KMS-11 (cell line): ENCODE measurements at regions not wholly inside any gene's neighbourhood (a gene's known extent, or its start where the extent isn't known, plus 50 kb on each side); places are given as distances from the start of the nearest gene placed in this dataset.
"Not testable (repeated sequence)": the region's sequence is repeated elsewhere in the genome, so short reads cannot be mapped to it uniquely, and the experiment has no call there.

Source experiments
- H2AFZ ChIP-seq: fragments of 200-600 bp; sonication (generic); 2 replicates; pipeline ENCODE4 v1.6.1; 2016; ENCODE audit warnings: antibody characterized with exemption, mixed run types, low read depth
- H3K27ac ChIP-seq: fragments of 200-600 bp; sonication (generic); 2 replicates; pipeline ENCODE4 v1.6.1; 2016; ENCODE audit warnings: mild to moderate bottlenecking, mixed run types
- H3K27me3 ChIP-seq: fragments of 200-600 bp; sonication (generic); 2 replicates; pipeline ENCODE4 v1.6.1; 2017; ENCODE audit warnings: mild to moderate bottlenecking, low read depth, mixed run types, moderate library complexity; ENCODE audit not compliant: insufficient read depth
- H3K36me3 ChIP-seq: fragments of 200-600 bp; sonication (generic); 2 replicates; pipeline ENCODE4 v1.6.1; 2017; ENCODE audit warnings: mild to moderate bottlenecking, mixed run types; ENCODE audit not compliant: insufficient read depth
- H3K4me1 ChIP-seq: fragments of 200-600 bp; sonication (generic); 2 replicates; pipeline ENCODE4 v1.6.1; 2016; ENCODE audit warnings: mild to moderate bottlenecking, low read depth, mixed run types; ENCODE audit not compliant: poor library complexity, severe bottlenecking
- H3K4me2 ChIP-seq: fragments of 200-600 bp; sonication (generic); 2 replicates; pipeline ENCODE4 v1.7.0; 2016; ENCODE audit warnings: mild to moderate bottlenecking, mixed run types
- H3K4me3 ChIP-seq: fragments of 200-600 bp; sonication (generic); IDR thresholded peaks from 2 replicates; pipeline ENCODE4 v1.6.1; 2017; ENCODE audit warnings: low read depth, low read length, mixed read lengths; ENCODE audit not compliant: insufficient read depth
- H3K79me2 ChIP-seq: fragments of 200-600 bp; sonication (generic); 2 replicates; pipeline ENCODE4 v1.6.1; 2016; ENCODE audit warnings: low read depth, mixed run types; ENCODE audit not compliant: insufficient read depth
- H3K9ac ChIP-seq: fragments of 200-600 bp; sonication (generic); 2 replicates; pipeline ENCODE4 v1.6.1; 2016; ENCODE audit warnings: mild to moderate bottlenecking, mixed run types
- H4K20me1 ChIP-seq: fragments of 200-600 bp; sonication (generic); 2 replicates; pipeline ENCODE4 v1.6.1; 2016; ENCODE audit warnings: mild to moderate bottlenecking, mixed run types; ENCODE audit not compliant: insufficient read depth
- CTCF ChIP-seq: fragments of 200-600 bp; sonication (generic); conservative IDR thresholded peaks from 2 replicates; pipeline ENCODE4 v1.6.1; 2017; ENCODE audit warnings: low read depth, mild to moderate bottlenecking, antibody characterized with exemption, low read length, moderate library complexity, mixed read lengths

GRCh38 chr6:60891606-60892005 lies 1394.4 kb downstream of the KHDRBS2 start:
- no peak overlapping the region for H2AFZ ChIP-seq
- no peak overlapping the region for H3K9ac ChIP-seq
- no peaks in the 10 kb centered on the region for H3K36me3 ChIP-seq
- no peaks in the 10 kb centered on the region for H3K4me1 ChIP-seq
- no peaks in the 10 kb centered on the region for H4K20me1 ChIP-seq
- no peak overlapping the region for H3K4me2 ChIP-seq
- no peak overlapping the region for H3K4me3 ChIP-seq
- no peak overlapping the region for H3K27ac ChIP-seq
- no peaks in the 10 kb centered on the region for H3K27me3 ChIP-seq
- TF ChIP-seq CTCF = no peak
- no peaks in the 10 kb centered on the region for H3K79me2 ChIP-seq

DNA sequence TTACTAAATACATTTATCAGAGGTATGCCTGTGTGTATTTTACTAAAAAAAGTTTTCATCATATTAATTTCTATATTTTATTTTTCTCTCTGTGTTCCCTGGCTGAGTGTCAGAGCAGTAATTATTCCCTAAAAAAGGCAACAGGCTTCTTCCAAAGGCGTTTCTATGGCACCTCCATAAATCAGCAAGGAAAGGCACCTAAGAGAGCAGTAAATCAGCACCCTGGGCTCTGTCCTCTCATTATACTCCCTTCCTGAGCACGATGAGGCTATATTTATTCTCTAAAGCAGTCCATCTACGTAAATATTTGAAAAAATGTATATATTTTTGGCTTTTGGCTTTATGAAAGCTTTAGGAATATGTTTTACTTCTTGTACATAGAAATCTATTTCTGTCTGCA lies 1408.6 kb downstream of the KHDRBS2 start:
- H3K4me2 ChIP-seq, H3K79me2 ChIP-seq, H2AFZ ChIP-seq, H3K4me3 ChIP-seq, H3K27me3 ChIP-seq, H3K27ac ChIP-seq, H3K9ac ChIP-seq, H4K20me1 ChIP-seq, H3K36me3 ChIP-seq, H3K4me1 ChIP-seq: not testable (repeated sequence)

- not testable (repeated sequence) for H3K4me3 ChIP-seq, H3K27ac ChIP-seq, H4K20me1 ChIP-seq, H3K79me2 ChIP-seq, H3K27me3 ChIP-seq, H3K36me3 ChIP-seq, H3K9ac ChIP-seq, H3K4me2 ChIP-seq, H3K4me1 ChIP-seq, H2AFZ ChIP-seq
These were observed 1415.2 kb downstream of the KHDRBS2 start for GRCh38 chr6:60870779-60871178.

GRCh38 chr6:60867548-60867947 lies 1418.5 kb downstream of the KHDRBS2 start:
- H3K79me2 ChIP-seq = no peaks in the 10 kb centered on the region
- H3K27me3 ChIP-seq = no peaks in the 10 kb centered on the region
- no peak overlapping the region for H3K4me3 ChIP-seq
- no peaks in the 10 kb centered on the region for H3K4me1 ChIP-seq
- no peak overlapping the region for H3K27ac ChIP-seq
- no peaks in the 10 kb centered on the region for H4K20me1 ChIP-seq
- no peak overlapping the region for H2AFZ ChIP-seq
- H3K36me3 ChIP-seq = no peaks in the 10 kb centered on the region
- no peak overlapping the region for H3K9ac ChIP-seq
- no peak for TF ChIP-seq CTCF
- no peak overlapping the region for H3K4me2 ChIP-seq

DNA sequence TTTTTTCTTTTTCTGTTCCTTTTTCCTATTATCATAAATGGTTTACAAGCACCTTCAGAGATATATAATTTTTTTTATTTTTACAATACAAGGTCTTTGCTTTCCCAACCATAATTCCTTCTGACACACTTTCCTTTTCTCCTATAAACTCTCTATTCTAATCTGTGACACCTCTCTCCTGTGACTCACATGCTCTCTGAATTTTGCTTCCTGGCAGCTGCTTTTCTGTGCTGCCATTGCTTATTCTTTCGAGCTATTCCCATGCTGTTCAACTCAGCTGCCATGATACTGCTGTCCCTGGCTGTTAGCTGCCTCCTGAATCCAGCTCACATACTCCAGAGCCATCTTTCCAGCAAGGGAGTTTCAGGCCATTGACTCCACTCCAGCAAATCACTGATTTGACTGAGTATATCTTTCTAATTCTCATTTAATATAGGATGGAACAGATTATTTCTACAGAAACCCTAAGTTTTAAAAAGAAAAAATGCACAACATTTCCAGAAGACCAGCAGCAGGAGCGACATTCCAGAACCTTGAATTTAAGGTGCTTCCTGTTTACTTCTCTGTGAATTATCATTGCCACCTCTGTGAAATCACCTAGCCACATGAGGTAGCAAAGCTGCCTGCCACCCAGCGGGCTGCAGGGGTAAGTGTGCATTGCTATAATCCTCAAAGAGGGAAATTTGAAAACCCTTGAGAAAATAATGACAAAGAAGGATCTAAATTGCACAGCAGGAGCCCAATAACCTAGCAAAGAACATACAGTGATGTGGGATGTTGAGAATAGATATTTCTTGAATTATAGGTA lies 1442.6 kb downstream of the KHDRBS2 start:
- not testable (repeated sequence) for H3K36me3 ChIP-seq, H3K4me3 ChIP-seq, H4K20me1 ChIP-seq, H3K4me1 ChIP-seq, H3K4me2 ChIP-seq, H3K79me2 ChIP-seq, H3K27ac ChIP-seq, H3K27me3 ChIP-seq, H3K9ac ChIP-seq
- H2AFZ ChIP-seq = peak overlapping the region; percentile 54

GRCh38 chr6:60830726-60831125 lies 1455.3 kb downstream of the KHDRBS2 start:
- not testable (repeated sequence) for H3K4me2 ChIP-seq, H4K20me1 ChIP-seq, H3K36me3 ChIP-seq, H3K27ac ChIP-seq, H3K4me1 ChIP-seq, H3K79me2 ChIP-seq, H3K9ac ChIP-seq, H3K27me3 ChIP-seq, H2AFZ ChIP-seq, H3K4me3 ChIP-seq

DNA sequence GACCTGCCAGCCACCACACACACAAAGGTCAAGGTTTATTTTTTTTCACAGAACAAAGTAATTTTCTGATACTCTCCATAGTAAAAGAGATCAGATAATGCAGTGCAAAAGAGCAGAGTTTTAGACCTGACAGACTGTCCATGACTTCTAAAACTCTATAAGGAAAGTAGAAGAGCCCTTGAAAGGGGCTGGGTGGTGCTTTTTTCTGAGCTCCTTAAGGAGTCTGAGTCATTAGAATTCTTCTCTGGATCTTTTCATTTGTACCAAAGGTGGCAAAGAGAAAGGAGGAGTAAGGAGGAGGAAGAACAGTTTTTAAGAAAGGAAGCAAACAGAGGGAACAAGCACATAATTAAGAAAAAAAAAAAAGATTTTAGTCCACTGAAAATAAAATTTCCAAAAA lies 1463.4 kb downstream of the KHDRBS2 start:
- H3K36me3 ChIP-seq, H3K27ac ChIP-seq, H3K27me3 ChIP-seq, H4K20me1 ChIP-seq, H2AFZ ChIP-seq, H3K4me2 ChIP-seq, H3K4me3 ChIP-seq, H3K9ac ChIP-seq, H3K79me2 ChIP-seq: not testable (repeated sequence)
- H3K4me1 ChIP-seq = peaks cover 14% of the 10 kb centered on the region

- H3K27ac ChIP-seq = peak overlapping the region; percentile 58
- H3K4me2 ChIP-seq = peak overlapping the region; percentile 11; the same call in 1 of the 2 replicates
- H2AFZ ChIP-seq, H3K9ac ChIP-seq, H3K36me3 ChIP-seq, H3K79me2 ChIP-seq, H4K20me1 ChIP-seq, H3K4me3 ChIP-seq, H3K27me3 ChIP-seq: not testable (repeated sequence)
- peaks cover 28% of the 10 kb centered on the region for H3K4me1 ChIP-seq
These were observed 1468.0 kb downstream of the KHDRBS2 start for GRCh38 chr6:60818072-60818471.

- H3K4me1 ChIP-seq = peaks cover 28% of the 10 kb centered on the region
- H3K36me3 ChIP-seq, H3K9ac ChIP-seq, H3K4me3 ChIP-seq, H3K27ac ChIP-seq, H4K20me1 ChIP-seq, H2AFZ ChIP-seq, H3K79me2 ChIP-seq, H3K4me2 ChIP-seq, H3K27me3 ChIP-seq: not testable (repeated sequence)
These were observed 1471.2 kb downstream of the KHDRBS2 start for GRCh38 chr6:60814784-60815183.
